ENCODE measurements at regions not wholly inside any gene's neighbourhood (a gene's known extent, or its start where the extent isn't known, plus 50 kb on each side); places are given as distances from the start of the nearest gene placed in this dataset.

DNA sequence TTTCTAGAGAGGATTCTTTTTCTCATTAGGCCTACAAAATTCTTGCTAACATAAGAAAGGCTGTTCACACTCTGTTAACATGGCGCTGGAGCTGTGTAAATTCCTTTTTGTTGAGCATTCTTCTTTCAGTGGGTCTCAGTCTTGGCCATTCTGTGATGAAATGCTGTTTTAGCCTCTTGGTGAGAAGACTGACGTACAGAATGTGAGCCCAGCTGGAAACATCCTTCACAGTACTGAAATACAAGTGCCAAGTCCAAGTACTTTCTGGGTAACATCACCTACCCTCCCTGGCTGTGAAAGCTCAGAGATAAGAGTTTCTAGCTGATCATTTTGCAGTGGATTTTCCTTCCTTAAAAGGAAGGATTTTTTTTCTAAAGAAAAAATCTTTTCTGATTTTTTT is 231.8 kb downstream of the AHR start:
- no peaks in the 10 kb centered on the region for H3K27me3 ChIP-seq (ENCODE audit: control insufficient read depth, insufficient read depth, low read length)
- no peaks in the 10 kb centered on the region for H3K4me1 ChIP-seq (ENCODE audit: control insufficient read depth, insufficient read depth, low read length)
- H3K36me3 ChIP-seq (ENCODE audit: control insufficient read depth, insufficient read depth, low read length) = no peaks in the 10 kb centered on the region
- intact Hi-C loops (cut with micrococcal nuclease; ENCODE audit: unreplicated experiment) (no loop called here), in situ Hi-C loops (cut with HindIII; ENCODE audit: low pct_unique_long_range_greater_than_20kb, low sequenced_read_pairs) (no loop called here)
- TF ChIP-seq, protein P1, sequence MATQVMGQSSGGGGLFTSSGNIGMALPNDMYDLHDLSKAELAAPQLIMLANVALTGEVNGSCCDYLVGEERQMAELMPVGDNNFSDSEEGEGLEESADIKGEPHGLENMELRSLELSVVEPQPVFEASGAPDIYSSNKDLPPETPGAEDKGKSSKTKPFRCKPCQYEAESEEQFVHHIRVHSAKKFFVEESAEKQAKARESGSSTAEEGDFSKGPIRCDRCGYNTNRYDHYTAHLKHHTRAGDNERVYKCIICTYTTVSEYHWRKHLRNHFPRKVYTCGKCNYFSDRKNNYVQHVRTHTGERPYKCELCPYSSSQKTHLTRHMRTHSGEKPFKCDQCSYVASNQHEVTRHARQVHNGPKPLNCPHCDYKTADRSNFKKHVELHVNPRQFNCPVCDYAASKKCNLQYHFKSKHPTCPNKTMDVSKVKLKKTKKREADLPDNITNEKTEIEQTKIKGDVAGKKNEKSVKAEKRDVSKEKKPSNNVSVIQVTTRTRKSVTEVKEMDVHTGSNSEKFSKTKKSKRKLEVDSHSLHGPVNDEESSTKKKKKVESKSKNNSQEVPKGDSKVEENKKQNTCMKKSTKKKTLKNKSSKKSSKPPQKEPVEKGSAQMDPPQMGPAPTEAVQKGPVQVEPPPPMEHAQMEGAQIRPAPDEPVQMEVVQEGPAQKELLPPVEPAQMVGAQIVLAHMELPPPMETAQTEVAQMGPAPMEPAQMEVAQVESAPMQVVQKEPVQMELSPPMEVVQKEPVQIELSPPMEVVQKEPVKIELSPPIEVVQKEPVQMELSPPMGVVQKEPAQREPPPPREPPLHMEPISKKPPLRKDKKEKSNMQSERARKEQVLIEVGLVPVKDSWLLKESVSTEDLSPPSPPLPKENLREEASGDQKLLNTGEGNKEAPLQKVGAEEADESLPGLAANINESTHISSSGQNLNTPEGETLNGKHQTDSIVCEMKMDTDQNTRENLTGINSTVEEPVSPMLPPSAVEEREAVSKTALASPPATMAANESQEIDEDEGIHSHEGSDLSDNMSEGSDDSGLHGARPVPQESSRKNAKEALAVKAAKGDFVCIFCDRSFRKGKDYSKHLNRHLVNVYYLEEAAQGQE (IDR thresholded peaks at IDR 0.05; ENCODE audit: insufficient read depth in 1 of 2, low read depth in 2 of 2, low read length in 1 of 2) = no peak
- TF ChIP-seq TCF7L2 (IDR thresholded peaks at IDR 0.05; ENCODE audit: low read depth, low read length) = no peak
- no peak for TF ChIP-seq SIN3A (IDR thresholded peaks at IDR 0.05; ENCODE audit: borderline replicate concordance, insufficient read depth, low read depth, low read length)
- no peak for TF ChIP-seq POLR2AphosphoS5 (IDR thresholded peaks at IDR 0.05; ENCODE audit: low read depth, low read length)
- TF ChIP-seq, protein P2, sequence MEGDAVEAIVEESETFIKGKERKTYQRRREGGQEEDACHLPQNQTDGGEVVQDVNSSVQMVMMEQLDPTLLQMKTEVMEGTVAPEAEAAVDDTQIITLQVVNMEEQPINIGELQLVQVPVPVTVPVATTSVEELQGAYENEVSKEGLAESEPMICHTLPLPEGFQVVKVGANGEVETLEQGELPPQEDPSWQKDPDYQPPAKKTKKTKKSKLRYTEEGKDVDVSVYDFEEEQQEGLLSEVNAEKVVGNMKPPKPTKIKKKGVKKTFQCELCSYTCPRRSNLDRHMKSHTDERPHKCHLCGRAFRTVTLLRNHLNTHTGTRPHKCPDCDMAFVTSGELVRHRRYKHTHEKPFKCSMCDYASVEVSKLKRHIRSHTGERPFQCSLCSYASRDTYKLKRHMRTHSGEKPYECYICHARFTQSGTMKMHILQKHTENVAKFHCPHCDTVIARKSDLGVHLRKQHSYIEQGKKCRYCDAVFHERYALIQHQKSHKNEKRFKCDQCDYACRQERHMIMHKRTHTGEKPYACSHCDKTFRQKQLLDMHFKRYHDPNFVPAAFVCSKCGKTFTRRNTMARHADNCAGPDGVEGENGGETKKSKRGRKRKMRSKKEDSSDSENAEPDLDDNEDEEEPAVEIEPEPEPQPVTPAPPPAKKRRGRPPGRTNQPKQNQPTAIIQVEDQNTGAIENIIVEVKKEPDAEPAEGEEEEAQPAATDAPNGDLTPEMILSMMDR (IDR thresholded peaks at IDR 0.05) = no peak
- DNase-seq (ENCODE audit: low read depth, low spot score) (no peak), ATAC-seq (no peak)
- H3K9me3 ChIP-seq (ENCODE audit: control insufficient read depth, insufficient read depth, low read depth, low read length) = no peaks in the 10 kb centered on the region
- CTCF ChIA-PET = no interaction called here
- no TSS peak for BruUV-seq (replicated peaks)
- POLR2A ChIA-PET = no interaction called here
- no peak overlapping the region for H3K4me3 ChIP-seq (ENCODE audit: low read depth in 2 of 2, low read length in 2 of 2)
- peak overlapping the region; percentile 8; the same call in 1 of the 2 replicates for H3K27ac ChIP-seq (ENCODE audit: low read length)

DNA sequence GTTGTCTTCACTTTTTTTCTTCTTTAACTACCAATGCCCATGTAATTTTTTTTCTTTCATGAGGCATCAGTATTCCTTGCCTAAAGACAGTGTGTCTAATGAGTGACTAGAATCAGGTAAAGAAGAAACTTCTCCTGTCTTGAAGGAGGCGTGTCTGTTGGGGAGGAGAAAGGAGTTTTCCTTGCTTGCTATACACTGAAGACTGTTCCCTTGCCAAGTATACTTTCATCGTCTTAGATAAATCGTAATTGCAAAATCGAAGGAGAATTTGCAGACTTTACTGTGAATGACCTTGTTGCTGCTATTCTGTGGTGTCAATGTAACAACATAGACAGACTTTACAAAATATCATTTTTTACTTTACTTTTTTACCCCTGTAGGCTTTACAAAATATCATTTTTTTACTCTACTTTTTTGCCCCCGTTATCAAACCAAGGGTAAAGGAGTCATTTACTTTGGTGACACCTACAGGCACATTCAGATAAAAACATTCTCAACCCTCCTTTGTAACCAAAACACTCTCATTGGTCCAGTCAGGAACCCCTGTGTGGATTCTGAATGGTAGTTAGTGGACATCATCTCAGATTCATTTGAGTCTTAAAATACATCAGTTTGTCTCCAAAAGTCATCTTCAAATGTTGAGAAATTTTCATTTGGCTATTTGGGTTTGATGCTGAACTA is 232.4 kb downstream of the AHR start:
- H3K27ac ChIP-seq (ENCODE audit: low read length) = no peak overlapping the region
- ATAC-seq (no peak), DNase-seq (ENCODE audit: low read depth, low spot score) (no peak)
- ChIA-PET CTCF (no interaction called here), POLR2A (no interaction called here)
- H3K9me3 ChIP-seq (ENCODE audit: control insufficient read depth, insufficient read depth, low read depth, low read length) = no peaks in the 10 kb centered on the region
- H3K36me3 ChIP-seq (ENCODE audit: control insufficient read depth, insufficient read depth, low read length) = no peaks in the 10 kb centered on the region
- no TSS peak for BruUV-seq (replicated peaks)
- no peaks in the 10 kb centered on the region for H3K27me3 ChIP-seq (ENCODE audit: control insufficient read depth, insufficient read depth, low read length)
- TF ChIP-seq, protein P2 (IDR thresholded peaks at IDR 0.05) = peak; percentile 50; the same call in 1 of the 2 replicates
- TF ChIP-seq TCF7L2 (IDR thresholded peaks at IDR 0.05; ENCODE audit: low read depth, low read length) = no peak
- TF ChIP-seq, protein P1 (IDR thresholded peaks at IDR 0.05; ENCODE audit: insufficient read depth in 1 of 2, low read depth in 2 of 2, low read length in 1 of 2) = no peak
- H3K4me1 ChIP-seq (ENCODE audit: control insufficient read depth, insufficient read depth, low read length) = no peaks in the 10 kb centered on the region
- intact Hi-C loops (cut with micrococcal nuclease; ENCODE audit: unreplicated experiment) = no loop called here
- H3K4me3 ChIP-seq (ENCODE audit: low read depth in 2 of 2, low read length in 2 of 2) = no peak overlapping the region
- in situ Hi-C loops (cut with HindIII; ENCODE audit: low pct_unique_long_range_greater_than_20kb, low sequenced_read_pairs) = no loop called here
